Subcutaneous abdominal adipose tissue (tissue), 5 donors: ENCODE measurements at regions not wholly inside any gene's neighbourhood (a gene's known extent, or its start where the extent isn't known, plus 50 kb on each side); places are given as distances from the start of the nearest gene placed in this dataset.
"Not testable (repeated sequence)": the region's sequence is repeated elsewhere in the genome, so short reads cannot be mapped to it uniquely, and the experiment has no call there.

Experiments
- H3K27ac ChIP-seq: one replicate; pipeline ENCODE4 v1.7.0; 2013; ENCODE audit warnings: low read depth, mild to moderate bottlenecking, inconsistent platforms, low read length, moderate library complexity
- H3K27me3 ChIP-seq, 5 donors: one replicate each; pipeline ENCODE4 v1.7.0; 2013; ENCODE audit warnings: low read length in 5 of 5, inconsistent platforms in 1 of 5; ENCODE audit not compliant: control insufficient read depth in 5 of 5, insufficient read depth in 4 of 5
- H3K36me3 ChIP-seq, 5 donors: one replicate each; pipeline ENCODE4 v1.7.0; 2013; ENCODE audit warnings: low read length in 5 of 5; ENCODE audit not compliant: control insufficient read depth in 5 of 5, insufficient read depth in 5 of 5
- H3K4me1 ChIP-seq, 5 donors: one replicate each; pipeline ENCODE4 v1.7.0; 2013; ENCODE audit warnings: low read length in 5 of 5, mild to moderate bottlenecking in 3 of 5, moderate library complexity in 1 of 5; ENCODE audit not compliant: control insufficient read depth in 5 of 5, insufficient read depth in 5 of 5
- H3K4me3 ChIP-seq, 5 donors: one replicate each; pipeline ENCODE4 v1.7.0; 2013; ENCODE audit warnings: low read length in 5 of 5, low read depth in 1 of 5
- H3K9ac ChIP-seq, 5 donors: one replicate each; pipeline ENCODE4 v1.7.0; 2013; ENCODE audit warnings: low read length in 5 of 5, mild to moderate bottlenecking in 4 of 5, moderate library complexity in 3 of 5
- H3K9me3 ChIP-seq, 5 donors: one replicate each; pipeline ENCODE4 v1.7.0; 2013; ENCODE audit warnings: low read length in 5 of 5; ENCODE audit not compliant: control insufficient read depth in 5 of 5
- donor health status: healthy.
- donor health status: healthy.
- donor health status: healthy.
- donor health status: healthy.
- donor health status: healthy.

DNA sequence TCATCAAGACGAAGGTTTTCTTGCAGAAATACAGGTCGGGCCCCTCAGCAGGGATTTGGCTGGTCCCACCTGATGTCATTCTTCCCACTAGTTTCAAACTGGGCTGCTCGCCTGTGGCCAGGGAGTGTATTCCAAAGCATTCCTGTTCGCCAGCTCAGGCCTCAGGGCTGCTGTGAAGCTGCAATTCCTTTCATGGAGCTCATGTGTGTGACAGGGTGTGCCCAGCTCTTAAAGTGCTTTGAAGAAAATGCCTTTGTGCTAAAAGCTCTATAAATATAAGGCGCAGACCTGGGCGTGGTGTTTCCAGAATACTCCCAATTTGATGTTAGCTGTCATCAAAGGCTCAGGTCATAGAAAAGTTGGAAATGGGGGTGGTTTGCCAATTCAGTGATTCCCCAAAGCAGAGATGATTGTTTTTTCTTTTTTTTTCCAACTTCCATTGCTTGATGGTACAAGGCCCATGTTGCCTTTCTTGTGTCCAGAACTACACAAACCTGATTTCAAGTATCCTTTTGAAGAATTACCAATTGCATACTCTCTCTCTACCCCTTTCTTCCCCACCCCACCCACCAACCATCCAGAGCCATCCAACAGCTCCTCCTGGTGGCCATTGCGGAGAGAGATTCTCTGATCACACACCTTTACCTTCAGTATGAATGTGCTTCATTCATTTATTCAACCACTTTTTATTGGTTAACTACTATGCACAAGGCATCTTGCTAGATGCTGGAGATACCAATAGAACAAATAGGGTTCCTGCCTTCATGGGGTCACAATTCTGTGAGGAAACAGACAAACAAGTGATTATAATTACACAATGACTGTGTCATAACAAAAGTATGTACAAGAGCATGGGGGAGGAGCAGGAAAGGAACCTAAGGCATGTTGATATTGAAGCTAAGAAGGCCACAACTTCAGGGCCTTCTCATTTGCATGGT lies 297.3 kb upstream of the LYZL1 start:
- no peak overlapping the region for H3K27ac ChIP-seq
- no peaks in the 10 kb centered on the region for H3K36me3 ChIP-seq

DNA sequence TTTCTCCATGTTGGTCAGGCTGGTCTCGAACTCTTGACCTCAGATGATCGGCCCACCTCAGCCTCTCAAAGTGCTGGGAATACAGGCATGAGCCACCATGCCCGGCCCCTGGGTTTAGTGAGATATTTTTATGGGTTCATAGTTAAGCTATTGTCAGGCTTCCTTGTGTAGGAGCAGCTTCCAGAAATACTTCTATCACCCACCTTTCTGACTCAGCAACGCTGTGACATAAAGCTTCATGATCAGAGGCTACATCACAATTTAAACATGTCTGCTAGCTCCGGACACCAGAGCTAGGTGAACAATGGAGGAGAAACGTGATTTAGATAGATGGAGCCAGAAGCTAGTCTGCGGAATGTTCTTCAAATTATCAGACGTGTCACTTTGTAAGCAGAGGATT lies 295.8 kb upstream of the LYZL1 start:
- H3K27me3 ChIP-seq = no peaks in the 10 kb centered on the region
- H3K9me3 ChIP-seq = no peaks in the 10 kb centered on the region
- no peak overlapping the region for H3K4me3 ChIP-seq
- no peak overlapping the region for H3K9ac ChIP-seq
- H3K4me1 ChIP-seq = peaks cover 0 to 11% (median 5%) of the 10 kb centered on the region in 5 donors
- H3K36me3 ChIP-seq = no peaks in the 10 kb centered on the region
- H3K27ac ChIP-seq = no peak overlapping the region

More for the DNA sequence above, 297.3 kb upstream of the LYZL1 start:
- peaks cover 0 to 11% (median 5%) of the 10 kb centered on the region in 5 donors for H3K4me1 ChIP-seq
- no peaks in the 10 kb centered on the region for H3K9me3 ChIP-seq
- H3K27me3 ChIP-seq = no peaks in the 10 kb centered on the region
- H3K9ac ChIP-seq = no peak overlapping the region
- H3K4me3 ChIP-seq = no peak overlapping the region

DNA sequence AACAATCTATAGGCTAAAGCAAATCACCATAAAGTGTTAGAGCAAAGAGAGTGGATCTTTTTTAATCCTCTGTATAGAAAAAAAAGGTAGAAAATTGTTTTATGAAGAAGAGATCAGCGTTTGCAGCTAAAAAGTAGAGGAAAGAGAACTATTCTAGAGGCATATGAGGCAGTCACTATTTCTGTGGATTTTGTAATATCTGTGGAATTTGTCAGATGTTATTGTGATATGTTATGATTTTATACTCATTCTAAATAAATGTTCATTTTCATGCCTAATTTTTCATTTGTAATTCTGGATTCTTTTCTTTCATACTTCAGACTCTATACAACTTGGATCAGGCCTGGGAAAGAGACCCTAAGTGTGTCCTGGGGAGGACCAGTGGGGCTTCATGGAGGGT lies 295.0 kb upstream of the LYZL1 start:
- H3K4me1 ChIP-seq = peaks cover 0 to 11% (median 5%) of the 10 kb centered on the region in 5 donors
- no peak overlapping the region for H3K4me3 ChIP-seq
- no peak overlapping the region for H3K9ac ChIP-seq
- H3K27me3 ChIP-seq = no peaks in the 10 kb centered on the region
- no peaks in the 10 kb centered on the region for H3K9me3 ChIP-seq
- no peaks in the 10 kb centered on the region for H3K36me3 ChIP-seq
- no peak overlapping the region for H3K27ac ChIP-seq

DNA sequence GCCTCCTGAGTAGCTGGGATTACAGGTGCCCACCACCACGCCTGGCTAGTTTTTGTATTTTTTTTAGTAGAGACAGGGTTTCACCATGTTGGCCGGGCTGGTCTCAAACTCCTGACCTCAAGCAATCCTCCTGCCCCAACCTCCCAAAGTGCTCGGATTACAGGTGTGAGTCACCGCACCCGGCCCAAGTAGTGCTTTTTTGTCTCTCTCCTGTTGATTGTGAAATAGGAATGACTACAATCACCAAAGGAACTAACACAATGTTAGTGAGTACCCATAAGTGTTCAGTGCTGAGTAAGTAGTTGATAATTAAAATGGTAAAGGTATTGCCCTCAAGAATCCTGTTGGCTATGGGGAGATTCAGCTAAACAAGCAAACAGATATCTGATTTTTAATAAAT lies 294.1 kb upstream of the LYZL1 start:
- H3K27me3 ChIP-seq, H3K36me3 ChIP-seq, H3K27ac ChIP-seq, H3K9me3 ChIP-seq, H3K4me3 ChIP-seq, H3K9ac ChIP-seq: not testable (repeated sequence)
- peaks cover 0 to 11% (median 5%) of the 10 kb centered on the region in 5 donors for H3K4me1 ChIP-seq

DNA sequence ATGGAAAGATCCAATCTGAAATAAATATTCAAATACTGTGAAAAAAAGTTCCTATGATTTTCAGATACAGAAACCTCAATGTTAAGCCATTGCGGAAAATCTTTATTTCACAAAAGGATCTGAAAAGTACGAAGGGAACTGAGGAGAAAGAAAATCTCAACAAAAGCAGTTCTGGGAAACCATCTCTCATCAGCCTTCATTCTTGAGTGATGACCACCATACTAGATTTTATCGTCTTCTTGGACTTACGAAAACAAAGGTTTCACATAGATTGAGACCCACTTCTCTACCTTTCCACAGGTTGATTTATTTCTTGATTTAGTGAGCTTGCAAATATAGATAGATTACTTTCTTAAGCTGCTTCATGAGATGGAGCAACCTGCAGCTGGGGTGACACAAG lies 293.4 kb upstream of the LYZL1 start:
- no peaks in the 10 kb centered on the region for H3K9me3 ChIP-seq
- no peak overlapping the region for H3K27ac ChIP-seq
- H3K4me1 ChIP-seq = peaks cover 0 to 11% (median 5%) of the 10 kb centered on the region in 5 donors
- no peak overlapping the region for H3K4me3 ChIP-seq
- H3K9ac ChIP-seq = no peak overlapping the region
- H3K27me3 ChIP-seq = no peaks in the 10 kb centered on the region
- H3K36me3 ChIP-seq = no peaks in the 10 kb centered on the region

DNA sequence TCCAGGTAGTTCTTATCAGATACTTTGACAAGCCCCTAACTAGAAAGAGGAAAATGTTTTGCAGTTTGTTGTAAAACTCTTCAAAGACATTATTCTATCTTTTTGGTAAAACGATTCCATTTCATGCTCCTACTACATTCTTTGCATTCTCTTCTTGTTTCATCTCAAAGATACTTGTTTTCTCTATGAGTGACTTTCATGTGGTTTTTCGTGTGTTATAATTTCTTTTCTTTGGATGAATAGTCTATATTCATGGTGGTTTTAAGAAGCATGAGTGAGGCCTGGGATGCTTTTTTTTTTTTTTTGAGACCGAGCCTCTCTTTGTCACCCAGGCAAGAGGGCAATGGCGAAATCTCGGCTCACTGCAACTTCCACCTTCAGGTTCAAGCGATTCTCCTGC lies 292.5 kb upstream of the LYZL1 start:
- H3K9ac ChIP-seq = no peak overlapping the region

DNA sequence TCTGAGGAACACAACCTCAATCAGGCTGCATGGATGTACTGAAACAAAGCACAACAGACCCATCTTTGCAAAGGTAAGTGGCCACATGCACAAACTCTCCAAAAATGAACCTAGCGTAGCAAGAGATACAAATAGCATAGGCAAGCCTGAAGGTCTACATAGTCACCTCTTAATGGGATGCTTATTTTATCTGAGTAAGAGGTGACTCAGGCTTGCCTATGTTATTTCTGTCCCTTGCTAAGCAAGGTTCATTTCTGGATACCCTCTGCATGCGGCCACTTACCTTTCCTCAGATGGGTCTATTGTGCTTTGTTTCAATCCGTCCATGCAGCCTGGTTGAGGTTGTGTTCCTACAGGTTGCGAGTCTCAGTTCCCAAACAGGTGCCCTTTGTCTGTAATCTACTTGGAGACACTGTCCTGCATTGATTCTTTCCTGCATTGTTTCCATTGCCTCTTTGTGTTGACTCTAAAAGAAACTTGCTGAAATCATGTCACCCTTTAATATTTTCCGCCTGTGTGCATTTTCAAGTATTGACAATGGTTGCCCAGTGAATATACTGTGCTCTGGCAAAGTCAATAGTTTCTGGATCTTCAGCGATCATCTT lies 291.8 kb upstream of the LYZL1 start:
- Histone ChIP-seq H3K9me3 (no peaks in the 10 kb centered on the region), H3K27me3 (no peaks in the 10 kb centered on the region), H3K9ac (no peak overlapping the region), H3K27ac (no peak overlapping the region), H3K4me3 (no peak overlapping the region), H3K36me3 (no peaks in the 10 kb centered on the region), H3K4me1 (peaks cover 0 to 9% (median 5%) of the 10 kb centered on the region in 5 donors)

More for the DNA sequence above, 292.5 kb upstream of the LYZL1 start:
- Histone ChIP-seq H3K9me3 (no peaks in the 10 kb centered on the region), H3K27me3 (no peaks in the 10 kb centered on the region), H3K4me1 (peaks cover 0 to 11% (median 5%) of the 10 kb centered on the region in 5 donors), H3K27ac (no peak overlapping the region), H3K4me3 (no peak overlapping the region), H3K36me3 (no peaks in the 10 kb centered on the region)

DNA sequence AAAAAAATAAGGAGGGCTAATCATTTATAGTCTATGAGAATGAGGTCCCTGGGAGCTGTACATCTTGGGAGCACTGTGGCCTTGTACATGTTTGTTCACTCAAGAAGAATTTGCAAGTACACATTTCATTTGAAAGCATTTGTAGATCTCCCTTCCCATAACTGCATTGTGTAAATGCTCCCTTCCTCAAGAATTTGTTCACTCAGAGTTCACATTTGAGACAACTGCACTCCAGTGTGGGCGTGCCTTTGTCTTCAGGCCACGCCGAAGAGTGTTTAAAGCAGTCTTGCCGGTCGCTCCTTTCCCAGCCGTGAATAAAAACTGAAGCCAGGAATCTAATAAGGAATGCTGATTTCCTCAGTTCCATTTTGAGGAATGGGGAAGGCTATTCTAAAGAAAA lies 291.1 kb upstream of the LYZL1 start:
- H3K9ac ChIP-seq = no peak overlapping the region
- H3K27me3 ChIP-seq = no peaks in the 10 kb centered on the region
- H3K9me3 ChIP-seq = no peaks in the 10 kb centered on the region
- H3K36me3 ChIP-seq = no peaks in the 10 kb centered on the region
- no peak overlapping the region for H3K27ac ChIP-seq
- H3K4me3 ChIP-seq = no peak overlapping the region
- H3K4me1 ChIP-seq = peaks cover 0 to 6% (median 5%) of the 10 kb centered on the region in 5 donors

DNA sequence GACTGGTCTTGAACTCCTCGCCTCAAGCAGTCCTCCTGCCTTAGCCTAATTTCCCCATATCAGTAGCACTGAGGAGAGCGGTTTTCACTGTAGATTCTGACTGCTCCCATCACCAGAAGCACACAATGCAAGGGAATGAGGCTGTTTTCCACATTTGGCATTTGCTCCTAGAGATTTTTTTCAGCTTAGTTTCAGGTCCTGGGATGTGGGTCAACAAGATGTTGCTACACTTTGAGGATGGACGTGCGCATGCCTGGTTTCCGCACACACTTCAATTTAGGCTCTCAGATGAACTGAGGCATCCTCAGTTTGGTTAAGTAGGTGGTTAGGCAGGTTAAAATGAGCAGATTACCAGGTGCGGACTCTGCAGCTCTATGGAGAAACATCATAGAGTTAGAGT lies 287.1 kb upstream of the LYZL1 start:
- no peaks in the 10 kb centered on the region for H3K4me1 ChIP-seq
- no peaks in the 10 kb centered on the region for H3K27me3 ChIP-seq
- no peaks in the 10 kb centered on the region for H3K9me3 ChIP-seq
- no peak overlapping the region for H3K9ac ChIP-seq
- no peaks in the 10 kb centered on the region for H3K36me3 ChIP-seq
- H3K4me3 ChIP-seq = no peak overlapping the region
- no peak overlapping the region for H3K27ac ChIP-seq

DNA sequence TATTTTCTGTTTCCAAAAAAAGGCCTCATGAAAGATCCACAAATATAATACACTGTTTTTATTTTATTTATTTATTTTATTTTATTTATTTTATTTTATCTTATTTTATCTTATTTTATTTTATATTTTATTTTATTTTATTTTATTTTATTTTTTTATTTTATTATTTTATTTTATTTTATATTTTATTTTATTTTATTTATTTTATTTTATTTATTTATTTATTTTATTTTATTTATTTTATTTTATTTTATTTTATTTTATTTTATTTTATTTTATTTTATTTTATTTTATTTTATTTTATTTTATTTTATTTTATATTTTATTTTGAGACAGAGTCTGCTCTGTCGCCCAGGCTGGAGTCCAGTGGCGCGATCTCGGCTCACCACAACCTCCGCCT lies 285.9 kb upstream of the LYZL1 start:
- not testable (repeated sequence) for H3K36me3 ChIP-seq, H3K4me1 ChIP-seq, H3K9ac ChIP-seq, H3K27me3 ChIP-seq, H3K4me3 ChIP-seq, H3K9me3 ChIP-seq, H3K27ac ChIP-seq
